ENCODE measurements at regions not wholly inside any gene's neighbourhood (a gene's known extent, or its start where the extent isn't known, plus 50 kb on each side); places are given as distances from the start of the nearest gene placed in this dataset.

DNA sequence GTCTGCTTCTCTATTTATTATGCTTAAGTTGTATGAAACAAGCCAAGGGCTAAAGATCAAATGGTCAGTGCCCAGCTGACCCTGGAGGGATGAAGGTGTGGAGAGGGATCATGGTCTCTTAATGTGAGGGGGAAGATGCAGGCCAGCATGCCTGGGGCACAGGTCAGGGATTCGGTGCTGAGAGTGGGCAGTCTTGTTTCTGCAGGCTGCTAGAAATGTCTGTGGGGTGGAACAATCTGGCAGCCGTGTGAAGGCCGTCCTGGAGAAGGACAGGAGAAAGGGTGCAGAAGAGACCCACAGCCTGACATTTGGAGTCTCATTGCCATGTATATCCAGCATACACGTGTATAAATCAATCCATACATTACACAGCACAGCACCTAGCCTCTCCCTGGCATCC, 258.3 kb upstream of the MOCS1 start:
- TF ChIP-seq EP300 (IDR thresholded peaks at IDR 0.05) (no peak), POLR2A (IDR thresholded peaks at IDR 0.05) (no peak)
- TF ChIP-seq, protein P1, sequence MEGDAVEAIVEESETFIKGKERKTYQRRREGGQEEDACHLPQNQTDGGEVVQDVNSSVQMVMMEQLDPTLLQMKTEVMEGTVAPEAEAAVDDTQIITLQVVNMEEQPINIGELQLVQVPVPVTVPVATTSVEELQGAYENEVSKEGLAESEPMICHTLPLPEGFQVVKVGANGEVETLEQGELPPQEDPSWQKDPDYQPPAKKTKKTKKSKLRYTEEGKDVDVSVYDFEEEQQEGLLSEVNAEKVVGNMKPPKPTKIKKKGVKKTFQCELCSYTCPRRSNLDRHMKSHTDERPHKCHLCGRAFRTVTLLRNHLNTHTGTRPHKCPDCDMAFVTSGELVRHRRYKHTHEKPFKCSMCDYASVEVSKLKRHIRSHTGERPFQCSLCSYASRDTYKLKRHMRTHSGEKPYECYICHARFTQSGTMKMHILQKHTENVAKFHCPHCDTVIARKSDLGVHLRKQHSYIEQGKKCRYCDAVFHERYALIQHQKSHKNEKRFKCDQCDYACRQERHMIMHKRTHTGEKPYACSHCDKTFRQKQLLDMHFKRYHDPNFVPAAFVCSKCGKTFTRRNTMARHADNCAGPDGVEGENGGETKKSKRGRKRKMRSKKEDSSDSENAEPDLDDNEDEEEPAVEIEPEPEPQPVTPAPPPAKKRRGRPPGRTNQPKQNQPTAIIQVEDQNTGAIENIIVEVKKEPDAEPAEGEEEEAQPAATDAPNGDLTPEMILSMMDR (IDR thresholded peaks at IDR 0.05) = no peak
- 34 to 70% (median 42%) methylated on average over 4 of the region's 4 CpGs for WGBS, 3 donors
- no peaks in the 10 kb centered on the region for H3K9me3 ChIP-seq
- no peak overlapping the region for H3K27ac ChIP-seq
- DNase-seq = no peak
- intact Hi-C loops (cut with DNase I) = no loop called here
- no peaks in the 10 kb centered on the region for H3K4me1 ChIP-seq (ENCODE audit: insufficient read depth)
- H3K27me3 ChIP-seq = no peaks in the 10 kb centered on the region
- H3K4me3 ChIP-seq = no peak overlapping the region
- H3K36me3 ChIP-seq = no peaks in the 10 kb centered on the region

DNA sequence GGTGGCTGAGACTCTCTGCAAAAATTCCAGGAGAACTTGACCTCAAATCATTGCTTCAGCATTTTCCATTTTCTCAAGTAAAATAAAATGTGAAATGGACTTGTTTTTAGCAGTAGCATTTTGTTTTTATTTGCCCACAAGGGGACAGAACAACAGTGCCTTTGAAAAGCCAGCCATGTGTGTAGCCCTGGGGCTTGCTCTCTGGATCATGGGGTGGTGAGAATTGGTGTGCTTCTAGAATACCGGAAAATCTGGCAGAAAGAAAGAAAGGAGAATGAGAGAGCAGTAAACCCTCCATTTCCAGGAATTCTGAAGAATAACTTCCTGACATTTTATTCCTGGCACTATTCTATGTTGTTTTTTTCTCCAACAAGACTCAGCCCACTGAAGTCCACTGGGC, 254.7 kb upstream of the MOCS1 start:
- H3K27me3 ChIP-seq = no peaks in the 10 kb centered on the region
- no peak for DNase-seq
- H3K36me3 ChIP-seq = no peaks in the 10 kb centered on the region
- H3K4me3 ChIP-seq = no peak overlapping the region
- intact Hi-C loops (cut with DNase I) = no loop called here
- H3K9me3 ChIP-seq = no peaks in the 10 kb centered on the region
- H3K27ac ChIP-seq = no peak overlapping the region
- TF ChIP-seq POLR2A (IDR thresholded peaks at IDR 0.05) = no peak
- TF ChIP-seq EP300 (IDR thresholded peaks at IDR 0.05) = no peak
- TF ChIP-seq, protein P1 (IDR thresholded peaks at IDR 0.05) = no peak
- 23 to 34% (median 33%) methylated on average over 1 of the region's 1 CpG for WGBS, 3 donors
- no peaks in the 10 kb centered on the region for H3K4me1 ChIP-seq (ENCODE audit: insufficient read depth)

DNA sequence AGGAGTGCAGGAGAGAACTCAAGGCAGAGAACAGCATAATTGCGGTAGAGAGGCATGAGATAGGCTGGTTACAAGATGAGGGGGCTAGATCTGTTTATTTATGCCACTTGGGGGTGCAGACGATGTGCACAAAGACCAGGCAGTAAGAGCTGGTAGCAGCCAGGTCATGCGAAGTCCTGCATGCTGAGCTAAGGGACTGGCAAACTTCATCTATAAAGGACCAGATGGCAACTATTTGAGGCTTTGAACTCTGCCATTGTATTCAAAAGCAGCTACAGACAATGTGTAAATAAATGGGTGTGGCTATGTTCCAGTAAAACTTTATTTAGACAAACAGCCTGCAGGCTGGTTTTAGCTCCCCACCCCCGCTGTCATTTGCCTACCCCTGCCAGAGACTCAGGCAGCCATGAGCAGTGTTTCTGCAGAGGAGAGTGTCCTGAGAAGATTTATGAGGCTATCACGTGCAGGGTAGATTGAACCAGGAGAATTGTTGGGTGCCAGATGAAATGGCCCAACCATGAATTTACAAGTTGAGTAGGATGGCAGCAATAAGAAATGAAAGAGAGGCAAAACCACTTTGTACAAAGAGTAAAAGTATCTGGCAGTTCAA, 253.4 kb upstream of the MOCS1 start:
- H3K27me3 ChIP-seq = no peaks in the 10 kb centered on the region
- TF ChIP-seq POLR2A (IDR thresholded peaks at IDR 0.05) (no peak), EP300 (IDR thresholded peaks at IDR 0.05) (no peak)
- TF ChIP-seq, protein P1 (IDR thresholded peaks at IDR 0.05) = no peak
- no peak overlapping the region for H3K27ac ChIP-seq
- intact Hi-C loops (cut with DNase I) = no loop called here
- no peaks in the 10 kb centered on the region for H3K9me3 ChIP-seq
- WGBS, 3 donors = 61 to 73% (median 72%) methylated on average over 5 of the region's 5 CpGs
- no peak overlapping the region for H3K4me3 ChIP-seq
- no peaks in the 10 kb centered on the region for H3K36me3 ChIP-seq
- no peaks in the 10 kb centered on the region for H3K4me1 ChIP-seq (ENCODE audit: insufficient read depth)
- no peak for DNase-seq

DNA sequence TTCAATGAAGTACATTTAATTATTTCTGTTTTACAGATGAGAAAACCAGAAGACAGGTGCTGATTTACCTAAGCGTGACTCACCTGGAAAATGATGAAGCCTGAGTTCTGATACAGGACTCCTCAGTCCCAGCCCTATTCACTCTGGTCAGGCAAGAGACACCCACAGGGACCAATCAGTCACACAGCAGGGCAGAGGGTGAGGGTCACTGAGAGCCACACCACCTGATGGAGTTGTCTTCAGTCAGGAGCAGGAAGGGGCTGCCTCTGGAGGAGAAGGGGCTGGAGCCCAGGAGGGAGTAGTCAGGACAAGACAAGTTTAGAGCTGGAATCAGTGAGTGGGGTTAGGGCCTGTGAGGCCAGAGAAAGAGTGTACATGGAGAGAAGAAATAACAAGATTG, 251.2 kb upstream of the MOCS1 start:
- intact Hi-C loops (cut with DNase I) = no loop called here

More for the DNA sequence above, 251.2 kb upstream of the MOCS1 start:
- Histone ChIP-seq H3K4me1 (ENCODE audit: insufficient read depth) (no peaks in the 10 kb centered on the region), H3K27me3 (no peaks in the 10 kb centered on the region), H3K4me3 (no peak overlapping the region), H3K27ac (no peak overlapping the region), H3K36me3 (no peaks in the 10 kb centered on the region), H3K9me3 (no peaks in the 10 kb centered on the region)
- no peak for DNase-seq
- TF ChIP-seq POLR2A (IDR thresholded peaks at IDR 0.05) (no peak), EP300 (IDR thresholded peaks at IDR 0.05) (no peak)
- TF ChIP-seq, protein P1 (IDR thresholded peaks at IDR 0.05) = no peak
- 94 to 100% (median 95%) methylated on average over 1 of the region's 1 CpG for WGBS, 3 donors
